Mesothelial cell of epicardium (in vitro differentiated cells): ENCODE measurements at regions not wholly inside any gene's neighbourhood (a gene's known extent, or its start where the extent isn't known, plus 50 kb on each side); places are given as distances from the start of the nearest gene placed in this dataset.
"Not testable (repeated sequence)": the region's sequence is repeated elsewhere in the genome, so short reads cannot be mapped to it uniquely, and the experiment has no call there.

Source experiments
- DNase-seq, 2 experiments: peaks; one replicate each; pipeline ENCODE4 v3.0.0; 2021; ENCODE audit warnings: low spot score in 2 of 2; ENCODE audit not compliant: unreplicated experiment in 2 of 2
- H3K27ac Mint-ChIP-seq: 2 replicates; pipeline ENCODE4 v1.8.0; 2021; ENCODE audit warnings: mixed read lengths
- H3K27me3 Mint-ChIP-seq: 2 replicates; pipeline ENCODE4 v1.8.0; 2021; ENCODE audit warnings: low read depth, mixed read lengths
- H3K36me3 Mint-ChIP-seq: 2 replicates; pipeline ENCODE4 v1.8.0; 2021; ENCODE audit warnings: mixed read lengths
- H3K4me1 Mint-ChIP-seq: 2 replicates; pipeline ENCODE4 v1.8.0; 2021; ENCODE audit warnings: mixed read lengths
- H3K4me3 Mint-ChIP-seq: 2 replicates; pipeline ENCODE4 v1.8.0; 2021; ENCODE audit warnings: mild to moderate bottlenecking, moderate library complexity, mixed read lengths
- H3K9me3 Mint-ChIP-seq: 2 replicates; pipeline ENCODE4 v1.8.0; 2021; ENCODE audit warnings: mixed read lengths
- TF ChIP-seq, protein P1 (sequence below): fragments of 200-600 bp; sonication (generic); IDR thresholded peaks from one replicate; pipeline ENCODE4 v1.5.0; 2021; ENCODE audit warnings: antibody characterized with exemption; ENCODE audit not compliant: unreplicated experiment

DNA sequence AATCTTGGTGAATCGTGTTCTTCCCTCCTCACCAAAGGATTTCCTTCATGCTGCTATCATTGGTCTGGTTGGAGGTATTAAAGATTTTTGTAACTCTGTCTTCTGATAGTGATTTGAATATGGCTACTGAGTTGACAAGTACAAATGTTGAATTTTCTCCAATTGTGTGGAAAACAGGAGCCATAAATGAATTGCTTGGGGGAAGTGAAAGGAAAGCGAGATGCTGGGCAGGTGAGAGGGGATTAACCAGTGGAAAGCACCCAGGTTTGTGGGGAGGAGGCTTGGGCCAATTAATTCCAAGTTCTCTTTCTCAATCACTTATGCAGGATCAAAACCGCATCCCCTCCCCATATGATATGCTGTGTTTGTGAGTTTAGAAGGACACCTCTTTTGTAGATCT, 372.5 kb downstream of the IL20RB start:
- Mint-ChIP-seq H3K27me3 (no peaks in the 10 kb centered on the region), H3K27ac (no peak overlapping the region)

DNA sequence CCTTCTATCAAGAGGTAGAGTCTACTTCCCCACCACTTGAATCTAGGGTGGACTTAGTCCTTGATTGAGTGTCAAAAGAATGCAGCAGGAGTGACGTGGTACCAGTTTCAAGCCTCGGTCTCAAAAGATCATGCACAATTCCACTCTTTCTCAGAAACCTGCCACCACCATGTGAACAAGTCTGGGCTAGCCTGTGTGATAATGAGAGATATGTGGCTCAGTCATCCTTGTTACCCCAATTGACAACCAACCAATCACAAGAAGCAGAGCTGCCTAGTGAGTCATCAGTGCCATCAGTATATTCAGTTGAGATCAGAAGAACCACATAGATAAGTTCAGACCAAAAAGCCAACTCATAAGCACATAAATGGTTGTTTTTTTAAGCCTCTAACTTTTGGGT, 374.5 kb downstream of the IL20RB start:
- no peak overlapping the region for H3K27ac Mint-ChIP-seq
- H3K27me3 Mint-ChIP-seq, result no peaks in the 10 kb centered on the region
- DNase-seq, result no peak
- no peak overlapping the region for H3K4me3 Mint-ChIP-seq
- H3K4me1 Mint-ChIP-seq, result no peaks in the 10 kb centered on the region
- TF ChIP-seq, protein P1, sequence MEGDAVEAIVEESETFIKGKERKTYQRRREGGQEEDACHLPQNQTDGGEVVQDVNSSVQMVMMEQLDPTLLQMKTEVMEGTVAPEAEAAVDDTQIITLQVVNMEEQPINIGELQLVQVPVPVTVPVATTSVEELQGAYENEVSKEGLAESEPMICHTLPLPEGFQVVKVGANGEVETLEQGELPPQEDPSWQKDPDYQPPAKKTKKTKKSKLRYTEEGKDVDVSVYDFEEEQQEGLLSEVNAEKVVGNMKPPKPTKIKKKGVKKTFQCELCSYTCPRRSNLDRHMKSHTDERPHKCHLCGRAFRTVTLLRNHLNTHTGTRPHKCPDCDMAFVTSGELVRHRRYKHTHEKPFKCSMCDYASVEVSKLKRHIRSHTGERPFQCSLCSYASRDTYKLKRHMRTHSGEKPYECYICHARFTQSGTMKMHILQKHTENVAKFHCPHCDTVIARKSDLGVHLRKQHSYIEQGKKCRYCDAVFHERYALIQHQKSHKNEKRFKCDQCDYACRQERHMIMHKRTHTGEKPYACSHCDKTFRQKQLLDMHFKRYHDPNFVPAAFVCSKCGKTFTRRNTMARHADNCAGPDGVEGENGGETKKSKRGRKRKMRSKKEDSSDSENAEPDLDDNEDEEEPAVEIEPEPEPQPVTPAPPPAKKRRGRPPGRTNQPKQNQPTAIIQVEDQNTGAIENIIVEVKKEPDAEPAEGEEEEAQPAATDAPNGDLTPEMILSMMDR, result no peak
- H3K36me3 Mint-ChIP-seq, result no peaks in the 10 kb centered on the region
- no peaks in the 10 kb centered on the region for H3K9me3 Mint-ChIP-seq

More for the DNA sequence above, 372.5 kb downstream of the IL20RB start:
- Mint-ChIP-seq H3K9me3 (no peaks in the 10 kb centered on the region), H3K36me3 (no peaks in the 10 kb centered on the region), H3K4me1 (no peaks in the 10 kb centered on the region), H3K4me3 (no peak overlapping the region)
- TF ChIP-seq, protein P1, result no peak
- DNase-seq, result no peak

DNA sequence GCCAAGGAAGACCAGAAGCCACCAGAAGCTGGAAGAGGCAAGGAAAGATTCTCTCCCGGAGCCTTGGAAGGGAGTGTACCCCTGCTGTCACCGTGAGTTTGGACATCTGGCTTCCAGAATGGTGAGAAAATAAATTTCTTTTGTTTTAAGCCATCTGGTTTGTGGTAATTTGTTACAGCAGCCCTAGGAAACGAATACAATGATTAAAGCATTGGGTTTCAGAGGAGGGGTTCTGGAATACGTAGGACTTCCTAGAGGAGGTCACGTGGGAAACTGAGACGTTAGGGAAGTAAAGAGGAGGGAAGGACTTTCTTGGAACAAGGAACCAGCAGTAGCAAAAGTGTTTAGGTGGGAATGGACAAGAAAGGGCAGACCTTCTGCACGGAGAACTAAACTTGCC, 377.7 kb downstream of the IL20RB start:
- TF ChIP-seq, protein P1, result no peak
- no peaks in the 10 kb centered on the region for H3K4me1 Mint-ChIP-seq
- no peaks in the 10 kb centered on the region for H3K36me3 Mint-ChIP-seq
- DNase-seq, result no peak
- peaks cover 22% of the 10 kb centered on the region for H3K9me3 Mint-ChIP-seq
- H3K4me3 Mint-ChIP-seq, result no peak overlapping the region
- H3K27me3 Mint-ChIP-seq, result no peaks in the 10 kb centered on the region
- no peak overlapping the region for H3K27ac Mint-ChIP-seq

DNA sequence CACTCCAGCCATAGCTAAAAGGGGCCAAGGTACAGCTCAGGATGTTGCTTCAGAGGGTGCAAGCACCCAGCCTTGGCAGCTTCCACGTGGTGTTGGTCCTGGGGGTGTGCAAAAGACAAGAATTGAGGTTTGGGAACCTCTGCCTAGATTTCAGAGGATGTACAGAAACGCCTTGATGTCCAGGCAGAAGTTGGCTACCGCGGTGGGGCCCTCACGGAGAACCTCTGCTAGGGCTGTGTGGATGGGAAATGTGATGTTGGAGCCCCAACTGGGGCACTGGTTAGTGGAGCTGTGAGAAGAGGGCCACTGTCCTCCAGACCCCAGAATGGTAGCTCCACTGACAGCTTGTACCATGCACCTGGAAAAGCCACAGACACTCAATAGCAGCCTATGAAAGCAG, 380.6 kb downstream of the IL20RB start:
- not testable (repeated sequence) for H3K4me3 Mint-ChIP-seq, H3K27me3 Mint-ChIP-seq, H3K4me1 Mint-ChIP-seq, H3K36me3 Mint-ChIP-seq, H3K27ac Mint-ChIP-seq, DNase-seq
- peaks cover 24% of the 10 kb centered on the region for H3K9me3 Mint-ChIP-seq

DNA sequence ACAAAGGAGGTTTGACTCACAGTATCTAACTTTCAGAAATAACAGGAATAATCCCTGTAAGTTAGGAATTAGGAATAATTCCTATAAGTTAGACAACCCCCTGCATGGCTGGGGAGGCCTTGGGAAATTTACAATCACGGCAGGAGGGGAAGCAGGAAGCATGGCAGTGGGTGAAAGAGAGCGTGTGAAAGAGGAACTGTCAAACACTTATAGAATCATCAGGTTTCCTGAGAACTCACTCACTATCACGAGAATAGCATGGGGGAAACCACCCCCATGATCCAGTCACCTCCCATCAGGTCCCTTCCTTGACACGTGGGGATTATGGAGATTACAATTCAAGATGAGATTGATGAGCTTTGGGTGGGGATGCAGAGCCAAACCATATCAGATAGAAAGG, 385.5 kb downstream of the IL20RB start:
- H3K27me3 Mint-ChIP-seq, result no peaks in the 10 kb centered on the region
- H3K9me3 Mint-ChIP-seq, result peaks cover 16% of the 10 kb centered on the region

DNA sequence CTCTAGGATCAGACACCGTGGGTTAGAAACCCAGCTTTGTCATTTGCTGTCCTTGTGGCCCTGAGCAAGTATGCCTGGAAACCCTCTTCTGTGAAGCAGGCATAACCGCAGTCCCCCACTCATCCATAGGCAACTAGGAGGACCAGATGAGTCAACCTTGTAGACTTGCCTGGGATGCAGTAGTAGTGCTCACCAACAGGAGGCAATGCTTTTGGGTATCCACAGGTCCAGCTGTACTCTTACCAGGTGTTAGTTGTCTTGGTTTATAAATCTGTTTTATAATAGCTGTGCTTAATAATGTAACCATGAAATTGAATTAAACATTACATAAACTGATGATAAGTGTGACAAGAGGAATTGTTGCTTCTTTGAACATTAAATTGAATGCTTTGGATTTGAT, 389.3 kb downstream of the IL20RB start:
- Mint-ChIP-seq H3K27me3 (no peaks in the 10 kb centered on the region), H3K4me1 (no peaks in the 10 kb centered on the region), H3K9me3 (peaks cover 3% of the 10 kb centered on the region), H3K36me3 (no peaks in the 10 kb centered on the region), H3K4me3 (no peak overlapping the region), H3K27ac (no peak overlapping the region)
- TF ChIP-seq, protein P1, result no peak
- DNase-seq, result no peak

More for the DNA sequence above, 385.5 kb downstream of the IL20RB start:
- Mint-ChIP-seq H3K27ac (no peak overlapping the region), H3K4me3 (no peak overlapping the region), H3K36me3 (no peaks in the 10 kb centered on the region), H3K4me1 (no peaks in the 10 kb centered on the region)
- DNase-seq, result no peak
- TF ChIP-seq, protein P1, result no peak
